ENCODE measurements at regions not wholly inside any gene's neighbourhood (a gene's known extent, or its start where the extent isn't known, plus 50 kb on each side); places are given as distances from the start of the nearest gene placed in this dataset.

DNA sequence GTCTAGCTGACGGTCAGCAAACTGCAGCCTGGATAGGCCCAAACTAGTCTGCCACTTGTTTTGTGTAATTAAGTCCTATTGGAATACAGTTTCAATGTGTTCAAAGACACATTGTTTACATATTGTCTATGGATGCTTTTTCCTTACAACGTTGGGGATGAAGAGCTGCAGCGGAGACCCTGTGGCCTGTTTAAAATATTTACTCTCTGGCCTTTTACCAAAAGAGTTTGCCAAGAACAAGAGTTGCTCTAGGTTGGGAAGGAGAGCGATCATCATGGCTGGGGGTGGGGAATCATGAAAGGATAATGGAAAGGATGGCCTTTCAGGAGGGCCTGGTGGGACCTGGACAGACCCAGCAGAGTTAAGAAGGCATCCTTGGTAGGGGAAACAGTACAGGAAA is 274.9 kb upstream of the ZFHX3 start:
- DNase-seq: no peak

DNA sequence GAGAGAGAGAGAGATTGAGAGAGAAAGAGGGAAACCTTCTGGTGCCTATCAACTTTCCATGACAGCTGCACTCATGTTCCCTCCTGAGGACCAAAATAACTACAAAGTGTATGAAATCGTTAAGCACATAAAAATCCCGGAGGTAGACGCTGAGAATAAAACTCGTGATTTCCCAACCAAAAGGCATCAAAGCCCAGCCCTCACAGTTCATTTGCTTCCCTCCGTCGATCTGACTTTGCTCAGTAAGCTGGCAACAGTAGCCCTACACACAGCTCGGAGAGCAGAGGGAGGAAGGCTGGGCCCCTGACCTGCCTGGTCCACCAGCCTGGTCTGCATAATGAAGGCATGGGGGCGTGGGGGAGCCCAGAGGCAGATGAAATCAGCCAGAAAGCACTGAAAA is 273.9 kb upstream of the ZFHX3 start:
- no peak for DNase-seq

DNA sequence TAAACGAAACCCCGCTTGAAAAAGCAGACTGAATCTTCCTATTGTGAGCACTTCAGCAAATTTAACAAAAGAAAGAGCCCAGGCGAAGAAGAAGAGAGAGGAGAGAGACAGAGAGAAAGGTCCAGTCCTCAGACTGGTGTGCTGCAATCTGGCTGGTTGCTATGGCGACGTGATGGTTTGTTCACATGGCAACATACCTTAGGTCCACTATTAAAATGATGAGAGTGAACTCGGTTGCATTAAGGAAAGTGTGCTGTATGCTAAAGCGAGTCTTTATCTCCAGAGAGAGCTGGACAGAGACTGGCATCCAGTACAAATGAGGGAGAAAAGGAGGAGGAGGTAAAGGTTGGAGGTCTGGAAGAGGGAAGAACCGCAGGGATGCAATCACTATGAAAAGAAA is 271.8 kb upstream of the ZFHX3 start:
- DNase-seq: no peak

DNA sequence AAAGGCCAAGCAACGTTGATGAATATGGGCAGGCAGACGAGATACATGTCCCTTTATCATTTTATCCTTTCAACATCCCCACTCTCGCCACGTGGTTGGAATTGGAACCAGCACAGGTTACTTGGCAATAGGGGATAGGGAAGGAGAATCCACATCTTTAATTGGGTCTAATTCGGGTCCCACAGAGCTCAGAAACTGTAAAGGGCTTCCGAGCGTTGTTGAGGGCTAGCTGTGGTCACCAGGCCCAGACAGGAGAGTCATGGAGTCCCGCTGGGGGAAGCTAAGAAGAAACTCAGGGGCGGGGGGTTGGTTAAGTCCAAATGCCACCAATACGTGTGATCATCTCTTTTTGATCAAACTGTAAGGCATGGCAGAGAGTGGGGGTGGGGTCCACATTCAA is 271.3 kb upstream of the ZFHX3 start:
- DNase-seq: no peak

DNA sequence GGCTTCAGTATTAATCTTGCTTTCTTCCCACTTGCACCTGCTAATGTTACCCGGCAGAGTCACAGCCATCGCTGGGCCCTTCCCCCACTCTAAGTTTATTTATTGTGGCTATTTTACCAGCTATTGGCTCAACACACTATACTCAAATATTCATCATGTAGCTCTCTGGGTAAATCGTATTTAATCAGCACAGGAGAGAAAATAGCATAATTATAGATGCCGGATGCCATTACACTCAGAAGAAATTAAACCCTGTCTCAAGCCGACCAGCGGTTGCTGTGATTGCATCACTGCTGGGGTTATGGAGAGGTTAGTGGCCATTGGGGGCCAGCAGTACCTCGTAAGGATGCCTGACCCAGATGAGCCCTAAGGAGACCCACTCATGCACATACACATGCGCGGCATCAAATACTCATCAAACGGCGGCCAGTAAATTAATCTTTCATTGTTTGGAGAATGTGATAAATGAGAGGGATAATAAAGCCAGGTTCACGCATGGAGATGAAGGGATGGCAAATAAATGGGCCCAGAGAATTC is 269.5 kb upstream of the ZFHX3 start:
- DNase-seq: no peak

DNA sequence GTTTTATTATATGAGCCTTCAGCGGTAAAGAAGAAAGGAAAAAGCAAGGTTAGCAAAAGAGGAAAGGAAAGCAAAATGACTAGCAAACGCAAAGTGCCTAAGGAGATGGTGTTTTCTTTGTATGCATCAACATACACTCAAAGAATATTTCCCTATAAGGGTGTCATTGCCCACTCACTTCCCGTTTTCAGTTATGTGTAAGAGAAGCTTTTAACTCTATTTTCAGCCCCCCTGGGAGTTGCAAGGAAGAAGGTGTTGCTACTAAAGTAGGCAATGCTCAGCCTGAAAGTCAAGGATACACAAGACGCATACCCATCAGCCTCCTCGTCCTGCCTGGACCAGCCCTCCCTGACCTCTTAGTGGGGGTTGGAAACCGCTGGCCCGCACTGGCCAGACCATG is 267.7 kb upstream of the ZFHX3 start:
- no peak for DNase-seq

GRCh38 chr16:73313950-73314349 is 266.0 kb upstream of the ZFHX3 start:
- DNase-seq: no peak

DNA sequence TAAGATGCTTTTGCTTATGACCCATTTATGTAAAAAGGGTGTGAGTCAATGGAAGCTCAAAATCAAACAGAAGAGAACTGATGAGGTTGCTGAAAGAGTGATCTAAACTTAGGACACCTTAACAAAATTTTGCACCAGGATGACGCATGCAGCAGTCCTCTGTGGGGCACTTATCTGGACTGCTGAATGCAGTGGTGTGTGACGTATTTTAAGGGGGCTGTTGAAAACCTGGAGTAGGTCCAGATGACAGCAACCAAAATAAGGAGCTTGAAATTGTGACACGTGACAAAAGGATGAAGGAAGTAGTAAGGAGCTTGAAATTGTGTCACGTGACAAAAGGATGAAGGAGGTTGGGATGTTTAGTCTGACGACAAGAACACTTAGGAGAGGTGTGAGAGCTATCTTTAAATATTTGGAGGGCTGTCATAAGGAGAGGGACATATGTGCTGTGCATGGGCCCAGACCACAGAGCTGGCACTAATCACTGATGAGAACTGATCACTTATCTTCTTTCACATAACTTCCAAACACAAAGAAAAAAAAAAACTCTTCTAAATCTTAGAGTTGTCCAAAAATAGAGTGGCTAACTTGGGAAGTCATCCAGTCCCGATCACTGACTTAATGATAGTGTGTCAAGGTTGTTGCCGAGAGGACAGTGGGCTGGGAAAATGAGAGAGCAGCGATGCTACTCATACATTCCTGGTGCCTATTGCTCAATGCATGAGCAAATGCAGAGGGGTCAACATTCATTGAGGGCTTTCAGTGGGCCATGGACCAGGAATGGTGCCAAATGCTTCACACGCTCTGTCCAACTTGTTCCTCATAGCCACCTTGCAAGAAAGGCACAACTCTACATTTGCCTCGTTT is 264.2 kb upstream of the ZFHX3 start:
- DNase-seq: no peak

- no peak for DNase-seq
Observed at GRCh38 chr16:73308771-73309170, 260.8 kb upstream of the ZFHX3 start.

DNA sequence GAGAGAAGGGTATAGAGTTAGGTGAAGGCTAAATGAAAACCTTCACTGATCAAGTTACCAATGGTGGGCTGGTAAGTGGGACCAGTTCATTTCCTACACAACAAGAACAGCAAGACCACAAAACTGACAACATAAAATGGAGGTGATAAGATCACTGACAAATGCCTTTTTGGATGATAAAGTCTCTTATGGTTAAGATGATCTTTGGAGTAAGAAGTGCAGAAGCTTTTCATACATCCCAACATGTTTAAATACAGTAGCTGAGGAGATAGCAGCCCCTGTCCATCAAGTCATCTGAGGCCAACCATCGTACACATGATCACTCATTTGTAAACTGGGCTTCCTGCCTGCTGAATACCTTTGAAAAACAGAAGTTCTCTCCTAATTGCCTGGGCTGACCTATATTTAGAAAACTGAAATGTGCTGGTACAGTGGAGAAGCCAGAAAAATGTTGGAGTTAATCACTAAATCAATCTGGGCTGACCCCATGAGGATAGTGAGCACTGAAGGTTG is 259.0 kb upstream of the ZFHX3 start:
- DNase-seq: no peak

DNA sequence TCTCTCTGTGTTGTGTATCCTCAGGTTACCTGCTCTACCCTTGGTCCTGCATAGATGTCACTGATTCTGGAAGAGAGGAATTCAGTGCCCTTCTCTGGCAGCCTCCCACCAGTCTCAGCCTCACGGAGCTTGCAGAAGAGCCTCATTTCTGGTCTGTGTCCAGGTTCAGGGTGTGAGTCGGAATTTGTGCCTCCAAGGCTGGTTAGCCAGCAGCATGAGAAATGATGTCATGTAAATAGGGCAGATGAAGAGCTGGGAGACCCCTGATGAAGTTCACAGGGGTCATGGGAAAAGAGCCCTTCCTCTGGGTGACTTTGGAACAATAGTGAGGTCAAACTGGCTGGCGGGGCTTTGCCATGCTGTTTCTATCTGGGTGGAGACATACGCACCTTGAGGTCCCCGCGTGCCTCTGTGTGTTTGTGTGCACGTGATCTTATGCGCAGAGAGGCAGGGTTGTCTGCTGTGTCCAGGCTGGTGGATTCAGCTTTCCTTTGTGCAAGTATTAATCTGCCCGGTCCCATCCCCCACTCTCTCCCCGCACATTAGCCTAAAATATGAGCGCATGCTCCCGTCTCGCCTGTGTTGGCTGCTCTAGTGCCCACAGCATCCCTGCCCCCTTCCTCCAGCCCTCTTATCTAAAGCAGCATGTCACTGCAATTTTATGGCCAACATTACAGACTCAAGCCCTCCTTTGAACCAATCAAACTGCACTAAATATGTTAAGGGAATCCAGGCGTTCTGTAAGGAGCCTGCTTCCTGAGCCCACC is 256.3 kb upstream of the ZFHX3 start:
- no peak for DNase-seq

DNA sequence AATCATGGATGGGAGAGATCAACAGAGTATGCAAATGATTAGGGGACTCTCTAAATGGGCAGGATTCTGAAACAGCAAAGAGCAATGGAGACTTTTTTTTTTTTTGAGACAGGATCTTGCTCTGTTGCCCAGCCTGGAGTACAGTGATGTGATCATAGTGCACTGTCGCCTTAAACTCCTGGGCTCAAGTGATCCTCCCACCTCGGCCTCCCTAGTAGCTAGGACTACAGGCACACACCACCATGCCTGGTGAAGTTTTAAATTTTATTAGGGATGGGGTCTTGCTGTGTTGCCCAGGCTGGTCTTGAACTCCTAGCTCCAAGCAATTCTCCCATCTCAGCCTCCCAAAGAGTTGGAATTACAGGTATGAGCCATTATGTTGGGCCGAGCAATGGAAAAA is 255.0 kb upstream of the ZFHX3 start:
- no peak for DNase-seq

GRCh38 chr16:73301984-73302383 is 254.1 kb upstream of the ZFHX3 start:
- no peak for DNase-seq

- no peak for DNase-seq
Observed at GRCh38 chr16:73299346-73299745, 251.4 kb upstream of the ZFHX3 start.

DNA sequence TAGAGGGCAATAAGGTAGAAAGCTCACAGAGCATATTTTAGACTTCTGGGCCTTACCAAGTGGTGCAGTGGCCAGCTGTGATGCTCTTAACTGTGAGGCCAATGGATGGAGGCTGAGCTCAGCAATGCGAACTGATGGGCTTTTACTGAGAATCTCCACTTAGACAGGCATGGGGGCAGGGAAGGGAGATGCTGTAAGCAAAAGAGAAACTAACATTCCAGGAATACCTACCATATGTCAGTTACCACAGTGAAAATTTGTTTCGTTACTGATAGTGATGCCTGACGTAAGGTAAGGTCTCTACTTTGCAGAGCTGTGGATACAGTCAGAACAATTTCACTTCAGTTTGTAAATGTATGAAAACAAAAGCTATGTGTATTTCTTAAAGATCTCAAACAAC is 250.6 kb upstream of the ZFHX3 start:
- no peak for DNase-seq

- no peak for DNase-seq
Observed at GRCh38 chr16:73290258-73290657, 242.3 kb upstream of the ZFHX3 start.

DNA sequence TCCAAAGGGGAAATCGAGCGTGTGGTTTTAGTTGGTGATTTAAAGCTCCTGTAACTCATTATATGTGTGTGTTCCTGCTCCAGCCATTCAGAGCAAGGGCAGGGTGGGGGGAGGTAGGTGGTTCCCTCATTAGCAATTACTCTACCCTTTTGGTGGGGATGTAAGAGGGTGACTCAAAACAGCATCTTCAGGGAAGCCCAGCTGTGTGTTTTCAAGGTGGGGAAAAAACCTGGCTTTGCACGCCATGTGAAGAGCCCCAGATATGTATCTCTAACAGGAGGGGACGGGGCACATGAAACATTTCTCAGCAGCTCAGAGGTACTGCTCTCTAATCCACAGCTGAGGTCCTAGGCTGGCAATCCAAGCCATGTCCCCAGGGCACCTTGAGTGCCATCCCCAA is 241.3 kb upstream of the ZFHX3 start:
- DNase-seq: no peak

GRCh38 chr16:73288520-73288919 is 240.6 kb upstream of the ZFHX3 start:
- no peak for DNase-seq

DNA sequence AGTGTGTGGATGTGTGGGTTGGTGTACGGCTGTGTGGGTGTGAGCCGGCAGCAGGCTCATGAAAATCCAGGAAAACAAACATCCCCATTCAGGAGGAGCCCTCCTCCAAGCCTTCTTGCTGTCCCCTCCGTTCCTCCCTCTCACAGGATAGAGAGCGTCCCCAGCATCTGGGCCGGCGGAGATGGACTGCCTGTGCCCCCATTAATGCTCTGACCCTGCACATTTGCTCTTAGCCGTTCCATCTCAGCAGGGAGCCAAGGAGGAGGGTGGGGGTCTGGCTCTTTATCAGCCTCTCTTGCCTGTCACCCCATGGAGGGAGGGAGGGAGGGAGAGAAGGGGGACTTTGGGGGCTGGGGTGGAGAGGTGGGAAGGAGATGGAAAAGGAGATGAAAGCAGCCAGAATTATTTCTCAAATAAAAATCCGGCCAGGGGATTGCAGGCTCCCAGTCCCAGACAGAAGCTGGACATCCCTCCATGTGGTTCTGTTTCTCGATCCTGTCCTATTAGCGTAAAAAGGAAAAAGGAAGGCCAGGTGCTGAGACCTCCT is 240.0 kb upstream of the ZFHX3 start:
- DNase-seq: peak in 1 of 56 donors; percentile 49

DNA sequence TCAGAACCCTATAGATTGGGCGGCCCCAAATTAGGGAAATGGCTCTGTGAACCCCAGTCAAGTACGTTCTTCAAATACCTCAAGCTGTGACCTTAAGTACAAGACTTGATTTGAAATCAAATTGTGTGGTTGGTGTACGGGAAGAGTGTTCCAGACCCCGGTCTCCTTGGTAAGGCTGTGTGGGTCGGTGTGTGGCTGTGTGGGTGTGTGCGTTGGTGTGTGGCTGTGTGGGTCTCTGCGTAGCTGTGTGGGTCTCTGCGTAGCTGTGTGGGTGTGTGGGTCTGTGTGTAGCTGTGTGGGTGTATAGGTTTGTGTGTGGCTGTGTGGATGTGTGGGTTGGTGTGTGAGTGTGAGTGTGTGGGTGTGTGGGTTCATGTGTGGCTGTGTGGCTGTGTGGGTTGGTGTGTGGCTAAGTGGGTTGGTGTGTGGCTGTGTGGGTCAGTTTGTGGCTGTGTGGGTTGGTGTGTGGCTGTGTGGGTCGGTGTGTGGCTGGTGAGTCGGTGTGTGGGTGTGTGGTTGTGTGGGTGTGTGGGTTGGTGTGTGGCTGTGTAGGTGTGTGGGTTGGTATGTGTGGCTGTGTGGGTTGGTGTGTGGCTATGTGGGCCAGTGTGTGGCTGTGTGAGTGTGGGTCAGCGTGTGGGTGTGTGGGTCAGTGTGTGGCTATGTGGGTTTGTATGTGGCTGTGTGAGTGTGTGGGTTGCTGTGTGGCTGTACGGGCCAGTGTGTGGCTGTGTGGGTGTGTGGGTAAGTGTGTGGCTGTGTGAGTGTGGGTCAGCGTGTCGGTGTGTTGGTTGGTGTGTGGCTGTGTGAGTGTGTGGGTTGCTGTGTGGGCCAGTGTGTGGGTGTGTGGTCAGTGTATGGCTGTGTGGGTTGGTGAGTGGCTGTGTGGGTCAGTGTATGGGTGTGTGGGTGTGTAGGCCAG is 238.7 kb upstream of the ZFHX3 start:
- peak in 1 of 56 donors; percentile 46 for DNase-seq

All from nucleus accumbens (tissue), 56 donors.